Upper lobe of left lung (tissue), 6 donors: ENCODE measurements at regions not wholly inside any gene's neighbourhood (a gene's known extent, or its start where the extent isn't known, plus 50 kb on each side); places are given as distances from the start of the nearest gene placed in this dataset.
"Not testable (repeated sequence)": the region's sequence is repeated elsewhere in the genome, so short reads cannot be mapped to it uniquely, and the experiment has no call there.

ENCODE experiments used
- ATAC-seq, 2 donors: fragments of 200-7000 bp; cut with Tn5 transposase; one replicate each; pipeline ENCODE4 v1.9.1; 2022; ENCODE audit warnings: mild to moderate bottlenecking in 2 of 2, moderate library complexity in 2 of 2; ENCODE audit not compliant: low FRiP score in 2 of 2
- DNase-seq, 2 donors: peaks; one replicate each; pipeline ENCODE4 v3.0.0-alpha.2; 2019 to 2020
- H3K27ac ChIP-seq, 4 donors: fragments of 200-600 bp; sonication (generic); one replicate each; pipeline ENCODE4 v1.5.1; 2016 to 2019
- H3K27me3 ChIP-seq, 4 donors: fragments of 200-600 bp; sonication (generic); one replicate each; pipeline ENCODE4 v1.5.1; 2017 to 2019
- H3K36me3 ChIP-seq, 4 donors: fragments of 200-600 bp; sonication (generic); one replicate each; pipeline ENCODE4 v1.5.1; 2016 to 2019
- H3K4me1 ChIP-seq, 4 donors: fragments of 200-600 bp; sonication (generic); one replicate each; pipeline ENCODE4 v1.5.1; 2018 to 2019
- H3K4me3 ChIP-seq, 4 donors: fragments of 200-600 bp; sonication (generic); one replicate each; pipeline ENCODE4 v1.5.1; 2017 to 2019; ENCODE audit warnings: mild to moderate bottlenecking in 2 of 4, moderate library complexity in 1 of 4
- H3K9me3 ChIP-seq, 4 donors: fragments of 200-600 bp; sonication (generic); one replicate each; pipeline ENCODE4 v1.5.1; 2018 to 2019
- CTCF ChIP-seq, 6 experiments: fragments of 450-650 bp in 4 of 6; fragments of 200-600 bp in 2 of 6; sonication (generic) in 2 of 6; IDR thresholded peaks; one replicate each; pipeline ENCODE4 v1.5.1; 2016 to 2019; ENCODE audit warnings: antibody characterized with exemption in 6 of 6
- EP300 ChIP-seq, 4 donors: sonication (generic); formaldehyde crosslinking; IDR thresholded peaks; one replicate each; pipeline ENCODE4 v1.5.1; 2017; ENCODE audit warnings: antibody characterized with exemption in 4 of 4, control low read depth in 2 of 4
- POLR2A ChIP-seq, 4 donors: fragments of 450-650 bp; IDR thresholded peaks; one replicate each; pipeline ENCODE4 v1.5.1; 2016 to 2017; ENCODE audit warnings: antibody characterized with exemption in 4 of 4, mild to moderate bottlenecking in 2 of 4
- POLR2AphosphoS5 ChIP-seq, 2 donors: sonication (generic); formaldehyde crosslinking; IDR thresholded peaks; one replicate each; pipeline ENCODE4 v1.5.1; 2017; ENCODE audit warnings: antibody characterized with exemption in 2 of 2
- WGBS, 2 donors: methylation state at CpG; one replicate each; pipeline ENCODE4 v1.1.5; 2017 to 2018; 5-methylcytosine and 5-hydroxymethylcytosine counted together
- donor health status: DM: no; HTN: no; CAD: no; lungs with moderate emphysema.
- donor health status: DM: no; HTN: yes; CAD: no; lungs with severe emphysema.

GRCh38 chr16:10280262-10281170, 98.3 kb upstream of the GRIN2A start:
- no peaks in the 10 kb centered on the region for H3K27me3 ChIP-seq
- TF ChIP-seq EP300 (IDR thresholded peaks at IDR 0.05) = no peak
- no peak for TF ChIP-seq POLR2AphosphoS5 (IDR thresholded peaks at IDR 0.05)
- no peak for TF ChIP-seq CTCF (IDR thresholded peaks at IDR 0.05)
- TF ChIP-seq POLR2A (IDR thresholded peaks at IDR 0.05) = no peak
- H3K4me3 ChIP-seq = no peak overlapping the region
- no peak overlapping the region for H3K27ac ChIP-seq
- H3K36me3 ChIP-seq = no peaks in the 10 kb centered on the region
- no peaks in the 10 kb centered on the region for H3K4me1 ChIP-seq
- DNase-seq (no peak), ATAC-seq (no peak)
- WGBS, 2 donors = 51 to 57% methylated on average over 11 of the region's 11 CpGs
- peaks cover 0 to 5% (median 0%) of the 10 kb centered on the region in 4 donors for H3K9me3 ChIP-seq

GRCh38 chr16:10282367-10282766, 100.1 kb upstream of the GRIN2A start:
- no peak overlapping the region for H3K4me3 ChIP-seq
- H3K4me1 ChIP-seq = no peaks in the 10 kb centered on the region
- ATAC-seq (no peak), DNase-seq (no peak)
- H3K36me3 ChIP-seq = no peaks in the 10 kb centered on the region
- TF ChIP-seq POLR2AphosphoS5 (IDR thresholded peaks at IDR 0.05) (no peak), POLR2A (IDR thresholded peaks at IDR 0.05) (no peak), CTCF (IDR thresholded peaks at IDR 0.05) (no peak), EP300 (IDR thresholded peaks at IDR 0.05) (no peak)
- no peaks in the 10 kb centered on the region for H3K27me3 ChIP-seq
- no peak overlapping the region for H3K27ac ChIP-seq
- WGBS, 2 donors = 59 to 66% methylated on average over 3 of the region's 3 CpGs
- peaks cover 0 to 5% (median 0%) of the 10 kb centered on the region in 4 donors for H3K9me3 ChIP-seq

- not testable (repeated sequence) for H3K4me3 ChIP-seq, H3K4me1 ChIP-seq, H3K9me3 ChIP-seq, H3K36me3 ChIP-seq, H3K27ac ChIP-seq, ATAC-seq, DNase-seq, H3K27me3 ChIP-seq
- WGBS, 2 donors = 74 to 75% methylated on average over 8 of the region's 8 CpGs
Observed at GRCh38 chr16:10283246-10283645, 101.0 kb upstream of the GRIN2A start.

- not testable (repeated sequence) for H3K4me1 ChIP-seq, H3K9me3 ChIP-seq, H3K27me3 ChIP-seq, ATAC-seq, H3K36me3 ChIP-seq, DNase-seq, H3K27ac ChIP-seq, H3K4me3 ChIP-seq
- WGBS, 2 donors = 98 to 100% methylated on average over 2 of the region's 2 CpGs
Observed at GRCh38 chr16:10290467-10291105, 95.3 kb upstream of the ATF7IP2 start.

- H3K4me1 ChIP-seq, H3K9me3 ChIP-seq, ATAC-seq, H3K4me3 ChIP-seq, DNase-seq, H3K27me3 ChIP-seq, H3K27ac ChIP-seq, H3K36me3 ChIP-seq: not testable (repeated sequence)
- 86 to 96% methylated on average over 8 to 9 of the region's 9 CpGs for WGBS, 2 donors
Observed at GRCh38 chr16:10292197-10292596, 93.7 kb upstream of the ATF7IP2 start.

GRCh38 chr16:10292976-10293375, 92.9 kb upstream of the ATF7IP2 start:
- H3K4me1 ChIP-seq, H3K27ac ChIP-seq, H3K9me3 ChIP-seq, H3K4me3 ChIP-seq, H3K36me3 ChIP-seq, DNase-seq, H3K27me3 ChIP-seq, ATAC-seq: not testable (repeated sequence)
- 84 to 85% methylated on average over 5 of the region's 5 CpGs for WGBS, 2 donors

GRCh38 chr16:10294153-10294552, 91.7 kb upstream of the ATF7IP2 start:
- not testable (repeated sequence) for H3K27me3 ChIP-seq

More at GRCh38 chr16:10294153-10294552, 91.7 kb upstream of the ATF7IP2 start:
- WGBS, 2 donors = 72 to 83% methylated on average over 3 of the region's 3 CpGs
- ATAC-seq, H3K4me1 ChIP-seq, H3K9me3 ChIP-seq, H3K4me3 ChIP-seq, H3K27ac ChIP-seq, H3K36me3 ChIP-seq, DNase-seq: not testable (repeated sequence)
